Endothelial cell of umbilical vein (primary cell): ENCODE measurements at regions not wholly inside any gene's neighbourhood (a gene's known extent, or its start where the extent isn't known, plus 50 kb on each side); places are given as distances from the start of the nearest gene placed in this dataset.

Experiments used
- BruUV-seq: library from RNA; stranded (reverse); fragments of 400-500 nt; replicated peaks from 2 replicates; lab custom pipeline; 2021; lab: Mats Ljungman, UMichigan
- CTCF ChIA-PET: fragments of 300-600, 350-600 bp; sonication (Branson Sonifier 250); formaldehyde crosslinking; loops from one replicate; lab custom pipeline; 2021; ENCODE audit warnings: antibody characterized with exemption, inconsistent platforms; lab: Charles Lee
- POLR2A ChIA-PET: fragments of 300-600, 350-600 bp; sonication (Branson Sonifier 250); formaldehyde crosslinking; loops from one replicate; lab custom pipeline; 2021; ENCODE audit warnings: antibody characterized with exemption, inconsistent platforms; lab: Charles Lee
- DNase-seq: peaks from one replicate; pipeline ENCODE4 v3.0.0-alpha.2; 2011; ENCODE audit warnings: low read depth, low spot score
- FAIRE-seq: peaks from 2 replicates; lab custom pipeline; 2011; peaks lifted over from hg19 to GRCh38; lab: Jason Lieb, UNC
- H2AFZ ChIP-seq: 2 replicates; pipeline ENCODE4 v1.6.0; 2012; ENCODE audit warnings: low read depth, low read length, control low read depth, inconsistent platforms
- H3K27ac ChIP-seq: 2 replicates; pipeline ENCODE4 v1.5.1; 2011; ENCODE audit warnings: low read depth, mild to moderate bottlenecking, control low read depth, low read length, moderate library complexity; ENCODE audit not compliant: insufficient read depth
- H3K27me3 ChIP-seq, 2 experiments: 2 replicates each; pipeline versions ENCODE4 v1.6.0 to v1.6.1; 2011; ENCODE audit warnings: low read length in 2 of 2, mixed read lengths in 1 of 2; ENCODE audit not compliant: control insufficient read depth in 2 of 2, insufficient read depth in 2 of 2
- H3K36me3 ChIP-seq, 2 experiments: 2 replicates in 1 of 2; 3 replicates in 1 of 2; pipeline ENCODE4 v1.5.1; 2011; ENCODE audit warnings: low read length in 2 of 2, mild to moderate bottlenecking in 1 of 2, moderate library complexity in 1 of 2; ENCODE audit not compliant: control insufficient read depth in 2 of 2, insufficient read depth in 2 of 2; ENCODE audit errors: extremely low read depth in 1 of 2
- H3K4me1 ChIP-seq: 3 replicates; pipeline ENCODE4 v1.5.1; 2011; ENCODE audit warnings: mild to moderate bottlenecking, low read length; ENCODE audit not compliant: control insufficient read depth, insufficient read depth; ENCODE audit errors: extremely low read depth
- H3K4me2 ChIP-seq: 2 replicates; pipeline ENCODE4 v1.6.1; 2011; ENCODE audit warnings: low read length, control low read depth, mixed read lengths; ENCODE audit not compliant: insufficient read depth
- H3K4me3 ChIP-seq, 3 experiments: fragments of 200-600 bp in 1 of 3; sonication (generic), shearing (Covaris generic) in 1 of 3; replicated peaks in 1 of 3; 2 replicates each; pipeline ENCODE4 v1.5.1; 2011 to 2016; ENCODE audit warnings: control low read depth in 3 of 3, low read length in 3 of 3, mild to moderate bottlenecking in 2 of 3, inconsistent platforms in 1 of 3, low read depth in 1 of 3, moderate library complexity in 1 of 3; ENCODE audit not compliant: insufficient read depth in 1 of 3
- H3K79me2 ChIP-seq: 2 replicates; pipeline ENCODE4 v1.6.0; 2012; ENCODE audit warnings: low read length, inconsistent platforms; ENCODE audit not compliant: control insufficient read depth, insufficient read depth
- H3K9ac ChIP-seq: replicated peaks from 2 replicates; pipeline ENCODE3; 2011; ENCODE audit warnings: low read length, control low read depth; ENCODE audit not compliant: insufficient read depth; ENCODE audit errors: extremely low read depth
- H3K9me1 ChIP-seq: replicated peaks from 3 replicates; pipeline ENCODE4 v1.6.0; 2011; ENCODE audit warnings: mild to moderate bottlenecking, low read length; ENCODE audit not compliant: control insufficient read depth, insufficient read depth; ENCODE audit errors: extremely low read depth
- H3K9me3 ChIP-seq: replicated peaks from 2 replicates; pipeline ENCODE4 v1.5.1; 2012; ENCODE audit warnings: low read length, inconsistent platforms; ENCODE audit not compliant: control insufficient read depth, insufficient read depth
- H4K20me1 ChIP-seq: replicated peaks from 2 replicates; pipeline ENCODE3; 2011; ENCODE audit warnings: mild to moderate bottlenecking, low read length; ENCODE audit not compliant: control insufficient read depth, insufficient read depth; ENCODE audit errors: extremely low read depth
- EZH2 ChIP-seq: IDR thresholded peaks from 2 replicates; pipeline ENCODE4 v1.6.1; 2012; ENCODE audit warnings: borderline replicate concordance, low read depth, mild to moderate bottlenecking, moderate library complexity, low read length, inconsistent platforms; ENCODE audit not compliant: severe bottlenecking
- FOS ChIP-seq: IDR thresholded peaks from 2 replicates; pipeline ENCODE4 v1.6.1; 2011; ENCODE audit warnings: mild to moderate bottlenecking, low read length, moderate library complexity, borderline replicate concordance; ENCODE audit not compliant: insufficient read depth
- GATA2 ChIP-seq: IDR thresholded peaks from 2 replicates; pipeline ENCODE4 v1.7.0; 2011; ENCODE audit warnings: low read depth, mild to moderate bottlenecking, moderate library complexity, mixed read lengths, low read length; ENCODE audit not compliant: insufficient read length, insufficient read depth
- JUN ChIP-seq: IDR thresholded peaks from 2 replicates; pipeline ENCODE4 v1.6.1; 2011; ENCODE audit warnings: borderline replicate concordance, low read depth; ENCODE audit not compliant: insufficient read length, insufficient read depth
- MYC ChIP-seq: IDR thresholded peaks from one replicate; pipeline ENCODE4 v1.6.1; 2011; ENCODE audit warnings: mild to moderate bottlenecking, low read depth, low read length
- POLR2A ChIP-seq: IDR thresholded peaks from 2 replicates; pipeline ENCODE4 v1.6.1; 2012; ENCODE audit warnings: low read depth, mild to moderate bottlenecking, control low read depth, low read length
- POLR2AphosphoS5 ChIP-seq: IDR thresholded peaks from 2 replicates; pipeline ENCODE4 v1.6.1; 2012; ENCODE audit warnings: low read depth, mild to moderate bottlenecking, control low read depth, low read length, moderate library complexity; ENCODE audit not compliant: insufficient read depth
- dilution Hi-C: fragments of 300-500 bp; cut with MboI; formaldehyde crosslinking; loops from one replicate; pipeline ENCODE4 v1.15.0; 2019; ENCODE audit warnings: low sequenced_read_pairs; ENCODE audit not compliant: extremely low pct_ligation_motif_present
- intact Hi-C: fragments of 100-400 bp; cut with micrococcal nuclease; formaldehyde crosslinking; loops from one replicate; pipeline ENCODE4 v1.10.0; 2022
- TF ChIP-seq, protein P1 (sequence below): IDR thresholded peaks from 2 replicates; pipeline ENCODE4 v1.6.1; 2011; ENCODE audit not compliant: insufficient read depth, insufficient read length
- TF ChIP-seq, protein P2 (sequence below), 2 donors: IDR thresholded peaks; 1 replicate in 1 of 2; 2 replicates in 1 of 2; pipeline ENCODE4 v1.5.1; 2011; ENCODE audit warnings: low read length in 2 of 2, mild to moderate bottlenecking in 2 of 2, moderate library complexity in 2 of 2, control low read depth in 1 of 2, inconsistent platforms in 1 of 2, low read depth in 1 of 2; ENCODE audit not compliant: insufficient read depth in 1 of 2; ENCODE audit errors: extremely low read depth in 1 of 2

DNA sequence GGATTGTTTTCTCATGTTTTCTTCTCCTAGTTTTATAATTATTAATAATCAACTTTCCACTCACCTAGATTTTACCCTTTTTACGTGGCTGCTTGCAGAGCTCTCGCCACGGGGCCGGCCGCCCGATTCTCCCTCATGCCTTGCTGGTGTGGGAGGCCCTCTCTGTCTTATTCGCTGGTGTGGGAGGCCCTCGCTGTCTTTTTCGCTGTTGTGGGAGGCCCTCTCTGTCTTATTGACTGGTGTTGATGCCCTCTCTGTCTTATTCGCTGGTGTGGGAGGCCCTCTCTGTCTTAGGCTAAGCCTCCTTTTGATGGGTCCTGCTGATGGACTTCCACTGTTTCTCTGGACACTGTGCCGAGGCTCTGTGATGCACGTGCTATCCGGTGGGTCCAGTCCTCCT lies 161.3 kb upstream of the IRX2 start:
- TF ChIP-seq POLR2A: no peak
- TF ChIP-seq GATA2: no peak
- TF ChIP-seq JUN: no peak
- TF ChIP-seq, protein P1, sequence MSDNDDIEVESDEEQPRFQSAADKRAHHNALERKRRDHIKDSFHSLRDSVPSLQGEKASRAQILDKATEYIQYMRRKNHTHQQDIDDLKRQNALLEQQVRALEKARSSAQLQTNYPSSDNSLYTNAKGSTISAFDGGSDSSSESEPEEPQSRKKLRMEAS: no peak
- no peak for TF ChIP-seq FOS
- no peak for TF ChIP-seq EZH2
- TF ChIP-seq POLR2AphosphoS5: no peak
- TF ChIP-seq, protein P2, sequence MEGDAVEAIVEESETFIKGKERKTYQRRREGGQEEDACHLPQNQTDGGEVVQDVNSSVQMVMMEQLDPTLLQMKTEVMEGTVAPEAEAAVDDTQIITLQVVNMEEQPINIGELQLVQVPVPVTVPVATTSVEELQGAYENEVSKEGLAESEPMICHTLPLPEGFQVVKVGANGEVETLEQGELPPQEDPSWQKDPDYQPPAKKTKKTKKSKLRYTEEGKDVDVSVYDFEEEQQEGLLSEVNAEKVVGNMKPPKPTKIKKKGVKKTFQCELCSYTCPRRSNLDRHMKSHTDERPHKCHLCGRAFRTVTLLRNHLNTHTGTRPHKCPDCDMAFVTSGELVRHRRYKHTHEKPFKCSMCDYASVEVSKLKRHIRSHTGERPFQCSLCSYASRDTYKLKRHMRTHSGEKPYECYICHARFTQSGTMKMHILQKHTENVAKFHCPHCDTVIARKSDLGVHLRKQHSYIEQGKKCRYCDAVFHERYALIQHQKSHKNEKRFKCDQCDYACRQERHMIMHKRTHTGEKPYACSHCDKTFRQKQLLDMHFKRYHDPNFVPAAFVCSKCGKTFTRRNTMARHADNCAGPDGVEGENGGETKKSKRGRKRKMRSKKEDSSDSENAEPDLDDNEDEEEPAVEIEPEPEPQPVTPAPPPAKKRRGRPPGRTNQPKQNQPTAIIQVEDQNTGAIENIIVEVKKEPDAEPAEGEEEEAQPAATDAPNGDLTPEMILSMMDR (IDR thresholded peaks at IDR 0.05; ENCODE audit: extremely low read depth in 1 of 2, insufficient read depth in 1 of 2, low read depth in 1 of 2, low read length in 2 of 2): no peak
- TF ChIP-seq MYC: no peak
- Histone ChIP-seq H3K27ac (no peak overlapping the region), H3K36me3 (no peaks in the 10 kb centered on the region), H4K20me1 (no peaks in the 10 kb centered on the region), H3K9me3 (peaks cover 2% of the 10 kb centered on the region), H3K4me1 (no peaks in the 10 kb centered on the region), H3K9ac (no peak overlapping the region), H3K9me1 (no peaks in the 10 kb centered on the region), H3K27me3 (no peaks in the 10 kb centered on the region), H3K4me2 (no peak overlapping the region), H2AFZ (no peak overlapping the region), H3K4me3 (no peak overlapping the region), H3K79me2 (no peaks in the 10 kb centered on the region)
- dilution Hi-C loops: no loop called here
- intact Hi-C loops: no loop called here
- no peak for FAIRE-seq
- POLR2A ChIA-PET: no interaction called here
- no peak for DNase-seq
- CTCF ChIA-PET: no interaction called here
- no TSS peak for BruUV-seq
